Stimulated activated CD4-positive, alpha-beta T cell treated with anti-CD3 and anti-CD28 coated beads, Interleukin-15, amount 100 ng/mL, for 24 hours (primary cell): ENCODE measurements at regions not wholly inside any gene's neighbourhood (a gene's known extent, or its start where the extent isn't known, plus 50 kb on each side); places are given as distances from the start of the nearest gene placed in this dataset.
"Not testable (repeated sequence)": the region's sequence is repeated elsewhere in the genome, so short reads cannot be mapped to it uniquely, and the experiment has no call there.

Experiments used
- DNase-seq: peaks from one replicate; pipeline ENCODE4 v3.0.0-alpha.2; 2020

DNA sequence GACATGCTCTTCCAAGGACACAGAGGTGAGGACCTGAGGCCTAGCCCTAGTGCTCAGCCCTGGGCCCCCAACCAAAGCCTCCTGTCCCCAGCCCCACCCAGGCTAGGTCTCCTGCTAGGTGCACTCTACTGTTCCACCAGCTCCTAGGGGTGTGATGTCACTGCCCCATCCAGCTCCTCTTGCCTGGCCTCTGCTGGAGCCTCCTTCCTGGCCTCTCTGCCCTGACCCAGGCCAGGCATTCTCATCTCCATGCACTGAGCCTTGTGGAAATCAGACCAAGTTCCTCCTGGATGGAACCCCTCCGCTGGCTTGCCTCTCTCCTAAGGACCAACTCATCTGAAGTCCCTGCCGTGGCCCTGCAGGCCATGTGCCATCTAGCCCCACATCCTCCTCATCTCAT is 156.8 kb downstream of the INHBB start:
- no peak for DNase-seq

DNA sequence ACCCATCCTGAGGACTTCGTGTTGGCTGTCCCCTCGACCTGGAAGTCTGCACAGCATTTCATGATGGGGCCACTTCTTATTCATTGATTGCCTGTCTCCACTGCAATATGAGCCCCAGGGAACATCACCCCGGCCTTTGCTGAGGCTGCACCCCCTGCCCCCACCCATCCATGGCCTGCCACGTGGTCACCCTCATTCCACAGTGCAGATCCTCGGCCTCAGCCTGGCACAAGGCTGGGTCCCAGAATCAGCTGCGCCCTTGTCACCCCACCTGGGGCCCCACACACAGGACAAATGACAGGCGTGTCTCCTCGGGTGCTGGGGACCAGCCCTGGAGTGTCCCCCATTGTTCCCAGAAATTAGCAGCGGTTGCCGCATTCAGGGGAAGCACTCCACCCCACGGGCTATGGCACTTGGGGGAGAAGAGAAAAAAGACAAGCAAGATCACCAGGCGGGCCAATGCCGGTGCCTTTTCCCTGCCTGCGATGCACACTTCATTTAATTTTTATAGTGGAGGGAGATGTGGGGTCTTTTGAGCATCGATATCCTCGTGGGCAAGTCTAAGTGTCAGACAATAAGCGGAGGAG is 157.4 kb downstream of the INHBB start:
- DNase-seq, result no peak

DNA sequence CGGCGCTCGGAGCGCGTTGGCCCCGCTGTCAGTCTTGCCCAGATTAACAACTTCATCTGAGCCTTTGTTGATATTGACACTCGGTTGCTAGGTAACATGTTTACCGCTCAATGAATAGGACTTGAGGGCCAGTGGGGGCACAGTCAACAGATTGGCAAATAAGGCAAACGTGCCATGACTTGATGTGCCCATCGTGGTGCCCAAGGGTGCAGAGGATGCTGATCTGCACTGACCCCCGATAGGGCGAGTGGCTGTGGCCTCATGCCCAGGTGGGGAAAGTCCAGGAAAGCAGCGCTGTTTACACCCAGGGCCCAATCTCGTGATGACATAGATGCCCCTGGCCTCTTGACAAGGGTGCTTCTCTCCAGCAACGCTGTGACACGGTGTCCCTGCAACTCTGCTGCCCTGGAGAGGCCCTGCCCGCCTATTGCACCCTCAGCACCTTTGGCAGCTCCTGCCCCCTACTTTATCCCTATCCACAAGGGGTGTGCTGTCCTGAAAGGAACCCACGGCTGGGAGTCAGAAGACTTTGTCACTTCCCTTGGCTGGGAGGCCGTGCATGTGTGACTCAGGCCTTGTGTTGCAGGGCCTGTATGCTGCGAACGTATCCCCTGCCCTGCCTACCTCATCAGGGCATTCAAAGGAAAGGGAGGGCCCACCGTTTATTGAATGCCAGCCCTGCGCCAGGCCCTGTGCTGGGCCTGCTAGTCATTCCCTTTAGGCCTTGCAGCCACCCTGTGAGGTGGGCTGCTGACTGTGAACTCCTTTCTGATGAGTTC is 158.0 kb downstream of the INHBB start:
- no peak for DNase-seq

DNA sequence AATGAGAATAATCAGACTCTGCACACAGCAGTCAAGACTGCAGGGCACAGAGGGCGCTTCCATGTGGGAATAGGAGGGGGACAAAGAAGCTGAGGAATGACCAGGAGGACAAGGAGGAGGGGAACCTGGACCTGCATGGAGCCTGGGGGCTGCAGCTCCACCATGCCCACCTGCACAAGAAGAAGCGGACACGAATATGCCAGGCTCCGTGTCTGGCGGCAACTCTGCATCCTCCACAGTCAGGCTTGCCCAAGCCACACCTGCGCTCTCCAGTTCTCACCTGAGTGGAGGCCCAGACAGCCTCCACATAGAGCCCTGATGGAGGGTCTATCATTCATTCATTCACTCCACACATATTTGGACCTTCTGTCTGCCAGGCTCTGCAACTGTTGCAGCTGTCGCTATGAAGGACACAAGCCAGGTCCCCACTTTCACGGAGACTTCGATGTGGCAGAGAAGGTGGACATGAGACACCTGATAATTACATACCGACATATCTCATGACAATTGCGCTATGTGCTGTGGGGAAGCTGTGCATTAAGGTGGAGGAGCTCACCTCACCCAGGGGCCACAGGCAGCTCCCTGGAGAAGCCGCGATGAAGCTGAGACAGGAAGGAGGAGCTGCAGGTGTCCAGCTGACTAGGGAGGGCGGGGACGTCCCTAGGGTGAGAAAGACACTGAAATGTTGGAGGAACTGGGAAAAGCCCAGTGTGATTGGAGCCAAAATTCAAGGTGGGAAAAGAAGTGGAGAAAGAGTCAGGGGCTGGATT is 159.2 kb downstream of the INHBB start:
- no peak for DNase-seq

DNA sequence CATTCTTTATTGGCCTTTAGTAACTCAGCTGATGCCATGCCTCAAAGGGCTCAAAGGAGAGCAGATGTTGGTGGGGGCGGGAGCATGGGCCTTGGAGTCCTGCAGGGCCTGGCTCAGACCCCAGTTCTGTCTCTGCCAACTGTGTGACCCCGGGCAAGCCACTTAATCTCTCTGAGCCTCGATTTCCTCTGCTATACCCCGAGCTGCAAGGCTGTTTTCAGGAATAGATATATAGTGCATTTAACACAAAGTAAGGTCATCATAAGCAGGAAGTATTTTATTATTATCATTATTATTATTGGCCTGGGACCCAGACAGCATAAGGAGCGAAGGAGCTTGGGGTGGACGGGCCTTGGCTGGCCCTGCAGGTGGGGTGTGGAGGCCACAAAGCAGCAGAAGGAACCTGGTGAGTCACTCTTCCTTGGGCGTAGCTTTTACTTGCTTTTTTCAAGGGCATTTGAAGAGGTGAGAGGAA is 162.7 kb downstream of the INHBB start:
- DNase-seq, result no peak

DNA sequence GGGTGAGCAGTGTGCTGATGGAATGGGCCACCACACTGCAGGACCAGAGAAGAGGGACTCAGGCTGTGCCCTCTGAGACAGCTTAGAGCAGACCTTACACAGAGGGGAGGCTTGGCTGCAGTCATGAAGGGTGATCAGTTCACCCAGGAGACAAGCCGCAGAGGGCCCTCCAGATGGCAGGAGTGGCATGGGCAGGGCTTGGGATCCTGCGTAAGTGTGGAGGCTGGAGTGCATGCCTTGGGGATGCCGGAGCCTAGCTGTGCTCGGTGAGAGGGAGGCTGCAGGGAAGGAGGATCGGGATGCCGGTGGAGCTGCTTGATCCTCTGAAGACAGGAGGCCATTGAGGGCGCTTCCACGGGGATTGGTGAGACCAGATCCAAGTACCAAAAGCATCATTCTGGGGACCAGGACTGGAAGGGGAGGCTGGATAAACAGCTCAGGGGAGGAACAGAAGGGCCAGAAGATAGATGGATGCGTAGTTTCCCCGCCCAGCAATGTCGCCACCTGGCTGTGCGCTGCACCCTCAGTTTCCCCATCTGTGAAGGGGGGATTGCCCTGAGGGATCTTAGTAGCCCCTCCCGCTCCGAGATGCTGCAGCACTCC is 163.4 kb downstream of the INHBB start:
- DNase-seq, result no peak

DNA sequence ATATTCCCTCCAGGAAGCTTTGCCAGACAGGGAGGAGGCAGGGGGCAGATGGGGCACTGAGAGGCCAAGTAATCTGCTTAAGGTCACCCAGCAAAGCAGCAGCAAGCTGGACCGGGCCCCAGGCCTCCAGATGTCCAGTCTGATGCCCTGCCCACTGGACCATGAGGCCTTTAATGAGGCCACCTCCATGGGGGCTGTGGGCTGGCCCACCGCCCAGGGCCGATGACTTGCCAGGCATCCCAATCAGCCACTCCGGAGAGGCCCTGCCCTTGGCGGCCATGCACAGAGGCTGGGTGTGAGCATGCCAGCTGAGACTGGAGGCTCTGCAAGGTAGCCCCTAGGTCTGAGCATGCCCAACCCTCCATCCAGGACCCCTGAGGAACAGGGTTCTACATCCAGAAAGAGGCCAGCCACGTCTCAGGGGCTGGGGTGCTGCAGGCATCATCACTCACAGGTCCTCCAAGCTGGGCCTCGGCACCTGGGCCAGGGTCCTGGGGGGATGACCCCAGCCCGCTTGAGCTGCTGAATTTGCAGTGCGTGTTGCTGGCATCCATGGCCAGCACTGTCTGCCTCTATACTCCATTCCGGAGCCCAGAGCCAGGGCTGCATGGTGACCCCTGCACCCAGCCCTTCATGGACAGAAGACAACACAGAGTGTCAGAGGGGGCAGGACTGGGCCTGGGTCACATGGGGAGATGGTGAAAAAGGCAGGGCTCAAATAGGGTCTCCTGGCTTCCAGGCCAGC is 164.2 kb downstream of the INHBB start:
- no peak for DNase-seq

DNA sequence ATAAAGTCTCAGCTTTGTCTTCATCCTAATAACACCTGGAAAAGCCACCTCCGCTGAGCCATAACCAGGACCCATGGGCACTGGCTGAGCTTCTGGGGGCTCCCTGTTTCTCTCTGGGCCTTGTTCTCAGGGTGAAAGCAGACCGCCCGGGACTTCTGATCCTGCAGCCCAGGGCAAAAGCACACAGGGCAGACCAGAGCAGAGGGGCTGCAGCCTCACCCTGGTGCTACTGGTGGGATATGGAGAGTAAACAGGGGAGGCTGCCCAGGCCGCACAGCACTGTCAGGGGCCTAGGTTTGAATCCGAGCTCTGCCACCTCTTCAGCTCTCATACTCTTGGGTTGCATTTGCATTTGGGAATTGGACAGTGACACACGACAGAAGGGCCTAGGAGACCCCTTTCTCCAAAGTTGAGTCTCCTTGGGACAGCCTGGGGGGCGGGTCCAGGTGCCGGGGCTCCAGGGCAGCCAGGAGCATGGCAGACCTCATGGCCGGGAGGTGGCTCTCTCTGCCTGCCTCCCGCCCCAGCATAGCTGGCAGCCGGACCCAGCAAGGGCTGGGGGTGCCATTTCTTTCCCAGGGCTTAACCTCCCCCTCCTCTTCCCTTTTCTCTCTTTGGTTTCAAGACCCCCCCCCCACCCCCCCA is 164.9 kb downstream of the INHBB start:
- no peak for DNase-seq

DNA sequence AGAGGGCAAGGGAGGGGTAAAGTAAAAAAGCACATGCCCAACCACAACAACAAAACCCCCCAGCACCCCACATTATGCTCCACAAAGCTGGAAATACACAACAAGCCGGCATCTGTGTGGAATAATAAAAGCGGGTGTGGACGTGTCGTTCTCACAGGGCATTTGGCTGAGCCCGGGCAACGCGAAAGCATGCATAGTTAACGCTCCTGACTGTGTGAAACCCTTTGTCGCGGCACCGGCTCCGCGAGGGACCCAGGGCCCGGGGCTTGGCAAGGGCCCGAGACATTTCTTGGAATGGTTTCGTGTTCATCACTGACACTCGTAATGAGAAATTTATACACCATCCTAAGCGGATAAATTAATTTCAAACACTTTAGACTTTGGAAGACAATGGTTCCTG is 165.6 kb downstream of the INHBB start:
- no peak for DNase-seq

DNA sequence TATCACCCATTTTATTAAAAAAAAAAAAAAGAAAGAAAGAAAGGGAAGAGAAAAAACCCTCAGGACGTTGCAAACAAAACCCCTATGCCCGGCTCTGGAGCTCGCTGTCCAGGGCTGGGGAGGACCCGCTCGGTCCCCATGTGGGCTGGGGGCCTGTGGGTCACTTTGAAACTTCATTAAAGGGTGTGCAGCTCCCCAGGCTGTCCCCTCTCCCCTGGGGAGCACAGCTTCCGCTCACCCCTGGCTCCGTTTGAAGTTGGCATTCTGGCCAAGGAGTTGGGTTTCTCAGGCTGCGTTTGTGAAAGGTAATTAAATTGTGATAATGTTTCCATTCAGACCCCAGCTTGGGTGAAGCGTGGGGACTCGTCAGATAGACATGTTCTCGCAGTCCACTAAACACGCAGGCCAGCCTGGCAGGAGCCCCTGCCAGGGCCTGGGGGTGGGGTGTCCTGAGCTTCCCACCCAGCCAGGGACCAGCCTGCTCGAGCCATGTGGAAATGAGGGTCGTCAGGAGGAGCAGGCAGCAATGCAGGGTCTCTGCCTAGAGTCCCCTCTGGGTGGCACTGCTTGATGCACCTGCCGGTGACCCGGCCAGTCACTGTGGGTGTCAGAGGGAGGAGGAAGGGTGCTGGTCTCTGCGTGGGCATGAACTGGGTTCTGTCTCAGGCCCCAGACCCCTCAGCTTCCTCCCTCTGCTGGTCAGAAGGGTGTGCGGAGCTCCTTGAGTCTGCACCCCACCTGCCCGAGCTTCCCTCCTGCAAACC is 166.2 kb downstream of the INHBB start:
- DNase-seq, result no peak

DNA sequence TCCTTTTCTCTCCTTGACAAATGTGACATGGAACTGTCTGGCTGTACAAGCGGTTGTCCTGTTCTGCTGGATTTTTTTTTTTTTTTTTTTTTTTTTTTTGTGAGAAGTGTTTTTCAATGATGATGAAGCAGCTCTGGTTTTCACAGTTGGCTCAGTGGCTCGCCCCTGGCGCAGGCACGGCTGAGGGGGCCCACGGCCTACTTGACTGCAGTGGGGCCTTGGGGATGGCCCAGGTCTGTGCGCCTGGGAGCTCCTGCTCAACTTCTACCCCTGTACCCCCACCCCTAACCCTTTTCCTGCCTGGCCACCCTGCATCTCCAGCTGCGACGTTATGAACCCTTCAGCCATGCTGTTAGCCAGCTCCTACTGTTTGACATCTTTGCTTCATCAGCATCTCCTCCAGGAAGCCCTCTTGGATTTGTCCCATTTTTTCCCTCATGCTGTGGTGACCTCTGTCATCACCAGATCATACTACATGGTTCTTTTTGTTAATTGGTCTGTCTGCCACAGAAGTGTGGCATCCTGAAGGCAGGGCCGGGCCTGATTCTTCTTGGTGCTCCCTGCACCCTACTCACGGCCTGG is 167.9 kb downstream of the INHBB start:
- DNase-seq, result no peak

DNA sequence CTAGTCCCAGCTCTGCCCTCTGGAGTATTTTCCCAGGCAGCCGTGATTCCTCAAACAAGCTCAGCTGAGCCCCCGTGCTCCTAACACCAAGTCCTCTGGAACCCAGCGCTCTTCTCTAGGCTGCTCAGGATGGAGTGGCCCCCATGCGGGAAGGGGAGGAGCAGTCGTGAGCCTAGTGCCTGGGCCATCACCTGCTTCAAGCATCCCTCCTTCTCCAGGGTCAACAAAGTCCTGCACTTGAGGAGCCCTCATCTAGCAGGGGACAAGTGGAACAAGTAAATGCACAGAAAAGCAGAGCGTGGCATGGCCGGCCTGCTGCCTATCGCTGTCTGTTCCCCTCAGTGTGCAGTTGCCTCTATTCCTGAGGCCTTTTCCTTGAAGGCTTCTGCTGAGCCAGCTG is 168.6 kb downstream of the INHBB start:
- no peak for DNase-seq

DNA sequence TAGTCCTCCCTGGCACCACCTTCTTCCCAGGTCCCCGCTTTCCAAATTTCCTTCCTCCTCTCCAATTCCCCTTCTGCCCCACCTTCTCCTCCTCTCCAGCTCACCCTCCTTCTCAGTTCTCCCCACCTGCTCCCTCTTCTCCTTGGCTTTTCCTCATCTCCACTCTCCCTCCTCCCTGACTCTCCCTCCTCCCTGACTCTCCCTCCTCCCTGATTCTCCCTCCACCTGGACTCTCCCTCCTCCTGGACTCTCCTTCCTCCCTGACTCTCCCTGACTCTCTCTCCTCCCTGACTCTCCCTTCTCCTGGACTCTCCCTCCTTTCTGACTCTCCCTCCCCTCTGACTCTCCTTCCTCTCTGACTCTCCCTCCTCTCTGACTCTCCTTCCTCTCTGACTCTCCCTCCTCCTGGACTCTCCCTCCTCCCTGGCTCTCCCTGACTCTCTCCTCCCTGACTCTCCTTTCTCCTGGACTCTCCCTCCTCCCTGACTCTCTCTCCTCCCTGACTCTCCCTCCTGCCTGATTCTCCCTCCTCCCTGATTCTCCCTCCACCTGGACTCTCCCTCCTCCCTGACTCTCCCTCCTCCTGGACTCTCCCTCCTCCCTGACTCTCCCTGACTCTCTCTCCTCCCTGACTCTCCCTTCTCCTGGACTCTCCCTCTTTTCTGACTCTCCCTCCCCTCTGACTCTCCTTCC is 169.3 kb downstream of the INHBB start:
- DNase-seq, result not testable (repeated sequence)

DNA sequence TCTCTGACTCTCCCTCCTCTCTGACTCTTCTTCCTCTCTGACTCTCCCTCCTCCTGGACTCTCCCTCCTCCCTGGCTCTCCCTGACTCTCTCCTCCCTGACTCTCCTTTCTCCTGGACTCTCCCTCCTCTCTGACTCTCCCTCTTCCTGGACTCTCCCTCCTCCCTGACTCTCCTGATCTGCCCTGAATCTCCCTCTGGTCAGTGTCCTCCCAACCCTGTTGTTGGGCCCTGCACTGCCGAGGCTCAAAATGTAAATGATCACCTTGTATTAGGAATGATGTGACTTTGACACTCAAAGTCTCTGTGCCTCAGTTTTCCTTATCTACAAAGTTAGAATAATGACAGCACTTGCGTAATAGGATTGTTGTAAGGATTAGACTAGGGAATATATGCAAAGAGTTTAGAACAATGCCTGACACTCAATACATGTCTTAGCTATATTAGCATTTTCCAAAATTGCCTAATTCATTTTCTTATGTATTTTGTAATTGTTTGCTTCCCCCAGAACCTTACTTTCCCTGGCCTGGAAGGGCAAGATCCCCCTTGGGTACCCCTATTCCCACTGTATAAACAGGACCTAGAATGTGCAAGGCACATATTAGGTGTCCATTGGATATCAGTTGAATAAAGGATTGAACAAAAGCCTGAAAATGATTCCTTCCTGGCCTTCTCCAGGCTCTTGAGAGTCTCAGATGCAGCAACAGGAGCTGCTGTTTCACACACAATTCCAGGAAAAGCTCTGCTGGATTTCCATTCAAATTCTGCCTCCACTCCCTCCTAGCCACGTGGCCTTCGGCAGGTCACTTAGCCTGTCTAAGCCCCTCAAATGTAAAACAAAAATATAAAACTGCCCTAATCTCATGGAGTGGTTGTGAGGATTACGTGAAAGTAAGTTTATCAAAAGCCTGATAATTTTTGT is 170.1 kb downstream of the INHBB start:
- DNase-seq, result no peak

DNA sequence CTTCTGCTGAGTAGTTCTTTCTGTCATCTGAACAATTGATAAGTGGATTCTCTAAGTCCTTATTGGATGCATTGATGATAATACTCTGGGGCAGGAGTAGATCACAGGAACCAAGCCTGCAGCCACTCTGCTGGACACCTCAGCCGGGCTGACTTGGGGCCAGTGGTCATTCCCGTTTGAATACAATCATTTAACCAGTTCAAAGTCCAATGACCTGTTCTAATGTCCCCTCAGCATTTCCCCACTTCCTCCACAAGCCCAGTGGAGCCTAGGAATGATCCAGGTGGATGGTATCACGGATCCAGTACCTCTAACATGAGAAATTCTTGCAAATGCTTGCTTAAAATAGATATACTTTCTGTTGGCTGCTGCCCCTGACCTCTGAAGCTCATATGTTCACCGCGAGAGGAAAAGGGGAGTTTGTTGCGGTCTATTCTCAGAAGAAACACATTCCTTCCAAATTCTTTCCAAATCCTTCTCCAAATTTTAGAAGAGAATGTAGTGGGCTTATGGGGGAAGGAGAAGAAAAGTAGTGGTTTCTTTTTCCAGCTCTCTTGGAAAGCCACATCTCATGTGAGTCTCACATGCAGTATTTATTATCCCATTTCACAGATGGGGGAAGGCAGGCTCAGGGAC is 170.9 kb downstream of the INHBB start:
- DNase-seq, result no peak

DNA sequence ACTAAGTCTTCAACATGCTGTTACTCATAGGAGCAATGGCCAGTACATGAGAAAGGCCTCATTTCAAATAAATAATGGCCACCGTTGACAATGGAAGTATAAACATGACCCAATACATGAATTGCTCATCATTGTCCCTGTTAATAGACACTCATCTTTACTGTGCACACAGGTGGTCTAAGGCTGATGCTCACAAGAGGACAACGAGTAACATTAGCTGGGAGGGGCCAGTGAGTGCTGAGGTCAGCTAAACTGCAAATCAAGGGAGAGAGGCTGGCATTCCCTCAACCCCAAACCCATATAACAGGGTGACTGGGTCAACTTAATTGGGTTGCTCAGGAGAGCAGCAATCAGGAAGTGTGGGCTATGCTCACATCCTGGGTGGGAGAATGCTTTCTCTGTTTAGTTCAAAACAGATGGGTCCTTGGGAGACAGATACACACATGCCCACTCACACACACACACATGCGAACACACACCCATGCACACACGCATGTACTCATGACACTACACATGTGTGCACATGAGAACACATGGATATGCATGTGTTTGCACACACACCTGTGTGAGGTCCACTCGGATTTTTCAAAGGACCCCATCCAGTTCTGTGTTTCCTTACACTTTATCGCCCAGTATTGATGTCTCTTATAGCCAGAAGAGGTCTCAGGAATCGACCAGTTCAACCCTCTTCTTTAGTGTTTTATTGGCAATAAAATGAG is 172.0 kb downstream of the INHBB start:
- DNase-seq, result no peak

DNA sequence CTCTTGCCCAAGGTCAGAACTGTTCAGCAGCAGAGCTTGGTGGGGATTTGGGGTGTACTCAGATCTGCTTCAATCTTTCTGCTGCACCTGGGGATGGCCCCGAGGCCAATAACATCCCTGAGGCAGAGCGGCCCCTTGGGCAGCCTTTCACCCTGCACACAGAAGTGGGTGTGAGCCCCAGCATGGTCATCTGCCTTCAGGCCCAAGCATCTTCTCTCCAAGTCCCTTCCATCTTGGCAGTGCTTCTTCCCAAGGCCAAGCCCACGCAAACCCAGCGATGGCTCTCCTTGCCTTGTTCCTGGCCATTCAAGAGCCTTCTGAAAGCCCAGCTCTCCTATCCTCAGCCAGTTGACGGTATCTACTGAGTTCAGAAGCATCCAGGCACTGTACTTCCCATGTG is 172.9 kb downstream of the INHBB start:
- DNase-seq, result no peak

DNA sequence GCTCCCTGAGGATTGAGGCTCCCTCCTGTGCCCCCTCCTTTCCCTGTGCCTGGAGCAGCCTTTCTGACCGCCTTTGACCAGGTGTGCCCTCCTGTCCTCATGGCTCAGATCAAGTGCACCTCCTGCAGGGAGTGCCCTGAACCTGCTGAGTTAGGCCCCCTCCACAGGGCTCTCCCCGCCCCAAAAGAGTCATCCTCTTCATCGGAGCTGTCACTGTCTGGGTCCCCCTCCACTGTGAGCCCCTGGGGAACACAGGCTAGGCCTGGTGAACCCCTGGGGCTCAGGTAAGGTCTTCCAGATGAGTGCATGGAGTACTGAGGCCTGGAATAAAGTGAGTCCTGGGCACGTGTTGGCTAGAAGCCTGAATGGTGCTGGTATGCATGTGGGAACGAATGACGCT is 173.5 kb downstream of the INHBB start:
- no peak for DNase-seq
